ENCODE measurements at regions not wholly inside any gene's neighbourhood (a gene's known extent, or its start where the extent isn't known, plus 50 kb on each side); places are given as distances from the start of the nearest gene placed in this dataset.

- DNase-seq (no peak), ATAC-seq (no peak)
- intact Hi-C loops (cut with DNase I, micrococcal nuclease), result no loop called here
Measured at GRCh38 chr7:18081617-18082016, 54.0 kb upstream of the PRPS1L1 start.

- ATAC-seq, result no peak
- intact Hi-C loops (cut with DNase I, micrococcal nuclease), result no loop called here
- DNase-seq, result no peak
Measured at GRCh38 chr7:18082169-18082568, 54.5 kb upstream of the PRPS1L1 start.

DNA sequence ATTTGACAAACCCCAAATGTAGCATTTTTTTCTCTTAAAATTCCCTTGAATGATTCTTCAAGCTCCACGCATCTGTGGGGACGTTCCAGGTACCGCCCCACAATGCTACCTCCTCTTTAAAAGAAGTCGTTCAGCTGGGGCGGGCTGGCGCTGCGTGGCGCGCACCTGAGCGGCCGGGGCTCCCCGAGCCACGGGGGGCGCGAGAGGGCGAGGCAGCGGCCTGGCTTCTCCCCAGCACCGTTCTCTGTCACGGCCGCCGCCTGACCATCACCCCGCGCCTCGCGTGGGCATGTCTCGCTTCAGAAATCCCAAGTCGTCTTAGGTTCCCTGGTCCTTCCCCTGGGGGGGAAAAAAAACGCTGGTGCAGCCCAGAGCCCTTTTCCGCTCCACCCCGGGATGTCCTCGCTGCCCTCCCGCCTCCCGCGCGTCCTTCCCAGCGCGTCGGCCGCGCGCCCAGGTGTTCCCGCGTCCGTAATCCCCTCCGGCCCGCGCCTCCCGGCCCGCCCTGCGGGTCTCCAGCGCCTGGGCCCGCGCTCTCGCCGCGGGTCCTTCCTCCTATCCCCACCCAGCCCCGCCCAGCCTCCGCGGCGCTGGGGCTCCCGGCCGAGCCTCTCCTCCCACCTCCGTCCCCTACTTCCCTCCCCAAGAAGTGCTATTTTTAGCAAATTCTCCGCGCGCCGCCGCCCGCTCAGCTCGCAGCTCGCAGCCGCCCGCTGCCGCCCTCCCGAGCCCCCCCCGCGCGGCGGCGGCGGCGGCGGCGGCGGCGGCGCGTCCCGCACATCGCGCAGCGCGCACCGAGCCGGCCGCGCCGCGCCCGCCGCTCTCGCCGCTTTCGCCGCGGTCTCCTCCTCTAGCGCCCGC is 58.7 kb upstream of the PRPS1L1 start:
- intact Hi-C loops (cut with DNase I, micrococcal nuclease), result no loop called here
- peak in 1 of 2 donors; percentile 15 for DNase-seq

DNA sequence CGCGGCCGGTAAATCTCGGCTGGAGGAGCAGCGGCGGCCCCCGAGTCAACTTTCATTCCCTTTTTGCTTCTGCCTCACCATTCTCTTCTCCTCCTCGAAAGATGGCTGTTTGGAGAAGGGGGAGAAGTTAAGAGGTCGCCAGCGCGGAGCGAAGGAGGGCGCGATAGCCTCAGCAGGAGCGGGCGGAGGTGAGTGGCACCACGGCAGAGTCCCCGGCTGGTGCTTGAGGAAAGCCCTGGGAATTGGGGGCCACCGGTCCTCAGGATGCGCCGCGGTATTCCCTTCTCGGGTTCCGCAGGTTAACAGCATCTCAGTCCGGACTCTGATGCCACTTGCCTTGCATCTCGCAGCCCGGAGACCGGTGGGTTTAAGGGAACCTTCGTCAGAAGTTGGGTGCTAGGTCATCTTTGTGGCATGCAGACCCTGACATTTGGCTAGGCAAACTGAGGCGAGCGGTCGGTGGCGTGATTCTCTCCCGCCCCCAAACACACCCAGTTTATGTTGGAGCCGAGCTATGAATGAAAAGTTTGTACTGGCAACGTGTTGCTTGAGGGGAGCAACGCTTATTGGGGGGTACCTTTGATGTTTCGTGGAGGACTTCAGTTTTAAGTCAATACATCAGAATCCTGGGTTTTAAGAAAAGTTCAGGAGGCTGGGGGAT is 59.5 kb upstream of the PRPS1L1 start:
- no peak for ATAC-seq
- peak in 1 of 2 donors; percentile 5 for DNase-seq
- intact Hi-C loops (cut with DNase I, micrococcal nuclease), result no loop called here

More for the DNA sequence above, 58.7 kb upstream of the PRPS1L1 start:
- peak; percentile 25 for ATAC-seq

DNA sequence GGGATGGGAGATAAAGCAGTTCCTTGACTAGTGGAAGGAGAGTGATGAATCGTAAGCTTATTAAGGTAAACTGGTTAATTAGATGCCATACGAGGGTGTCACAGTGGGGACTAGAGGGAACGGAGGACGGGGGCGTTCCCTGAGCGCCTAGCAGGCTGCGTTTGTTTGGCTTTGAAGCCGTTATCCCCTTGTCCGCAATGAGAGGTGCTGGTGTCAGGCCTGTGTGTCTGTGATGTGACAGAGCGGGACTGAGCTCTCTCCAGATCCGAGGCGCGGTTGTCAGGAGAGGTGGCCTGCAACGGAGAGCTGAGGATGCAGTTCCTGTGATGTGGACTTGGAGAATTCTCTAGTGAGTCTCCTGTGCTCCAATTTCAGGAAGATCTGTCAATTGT is 60.0 kb upstream of the PRPS1L1 start:
- intact Hi-C loops (cut with DNase I, micrococcal nuclease), result no loop called here
- DNase-seq (no peak), ATAC-seq (no peak)

- intact Hi-C loops (cut with DNase I, micrococcal nuclease), result no loop called here
- DNase-seq, result no peak
- ATAC-seq, result no peak
Measured at GRCh38 chr7:18096087-18096486, 68.4 kb upstream of the PRPS1L1 start.

DNA sequence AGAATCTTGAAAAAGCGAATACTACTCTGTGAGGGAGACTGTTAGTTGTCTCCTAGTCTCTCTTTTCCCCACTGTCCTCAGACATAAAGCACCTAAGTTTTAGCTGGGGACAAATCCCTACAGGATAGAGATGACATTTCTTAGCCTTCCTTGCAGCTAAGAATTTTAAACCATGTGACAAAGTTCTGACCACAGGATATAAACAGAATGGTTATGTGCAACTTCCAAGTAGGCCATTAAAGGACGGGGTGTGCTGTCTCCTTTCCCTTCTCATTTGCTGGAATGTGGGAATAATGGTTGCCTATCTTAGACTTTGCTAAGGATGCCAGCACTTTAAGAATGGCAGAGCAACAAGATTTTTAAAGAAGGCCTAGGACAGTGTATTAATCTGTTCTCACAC is 74.9 kb upstream of the PRPS1L1 start:
- DNase-seq (no peak), ATAC-seq (no peak)
- intact Hi-C loops (cut with DNase I, micrococcal nuclease), result no loop called here

DNA sequence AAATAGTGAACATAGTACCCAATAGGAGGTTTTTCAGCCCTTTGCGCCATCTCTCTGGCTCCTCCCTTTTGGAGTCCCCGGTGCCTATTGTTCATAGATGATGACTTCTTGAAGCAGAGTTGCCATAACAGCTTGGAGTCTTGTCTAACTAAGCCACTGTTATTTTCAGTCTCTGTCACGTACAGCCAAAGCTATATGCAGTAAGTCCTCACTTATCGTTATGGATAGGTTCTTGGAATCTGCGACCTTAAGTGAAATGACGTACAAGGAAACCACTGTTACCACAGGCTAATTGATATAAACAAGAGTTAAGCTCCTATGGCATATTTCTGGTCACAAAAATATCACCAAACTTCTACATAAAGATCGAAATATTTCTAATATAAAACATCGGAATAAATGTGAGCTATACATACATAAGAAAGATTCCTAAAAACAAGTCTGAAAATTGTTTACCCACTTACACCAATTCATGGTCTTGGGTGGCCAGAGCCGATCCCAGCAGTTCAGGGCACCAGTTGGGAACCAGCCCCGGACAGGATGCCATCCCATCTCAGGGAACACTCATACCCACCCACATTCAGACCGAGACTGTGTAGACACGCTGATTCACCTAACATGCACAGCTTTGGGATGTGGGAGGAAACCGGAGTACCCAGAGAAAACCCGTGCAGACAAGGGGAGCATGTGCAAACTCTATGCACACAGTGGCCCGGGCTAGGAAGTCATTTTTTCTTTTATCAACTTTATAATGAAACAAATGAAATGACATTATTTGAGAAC is 76.0 kb upstream of the PRPS1L1 start:
- intact Hi-C loops (cut with DNase I, micrococcal nuclease), result no loop called here
- ATAC-seq (no peak), DNase-seq (no peak)

- intact Hi-C loops (cut with DNase I, micrococcal nuclease), result no loop called here
- ATAC-seq, result no peak
- DNase-seq, result no peak
Measured at GRCh38 chr7:18109762-18110161, 82.1 kb upstream of the PRPS1L1 start.

GRCh38 chr7:18116661-18117060 is 89.0 kb upstream of the PRPS1L1 start:
- no peak for DNase-seq
- ATAC-seq, result no peak
- intact Hi-C loops (cut with DNase I, micrococcal nuclease), result no loop called here

- ATAC-seq, result no peak
Measured at GRCh38 chr7:18117482-18117881, 89.8 kb upstream of the PRPS1L1 start.

GRCh38 chr7:18119985-18120384 is 92.3 kb upstream of the PRPS1L1 start:
- no peak for ATAC-seq
- DNase-seq, result no peak
- intact Hi-C loops (cut with DNase I, micrococcal nuclease), result no loop called here

More at GRCh38 chr7:18117482-18117881, 89.8 kb upstream of the PRPS1L1 start:
- intact Hi-C loops (cut with DNase I, micrococcal nuclease), result no loop called here
- no peak for DNase-seq

- no peak for ATAC-seq
- DNase-seq, result no peak
- intact Hi-C loops (cut with DNase I, micrococcal nuclease), result no loop called here
Measured at GRCh38 chr7:18123508-18124239, 96.0 kb upstream of the PRPS1L1 start.

- ATAC-seq, result no peak
Measured at GRCh38 chr7:18125476-18125875, 97.8 kb upstream of the PRPS1L1 start.

GRCh38 chr7:18126281-18126680 is 98.6 kb upstream of the PRPS1L1 start:
- DNase-seq (no peak), ATAC-seq (no peak)
- intact Hi-C loops (cut with DNase I, micrococcal nuclease), result no loop called here

More at GRCh38 chr7:18125476-18125875, 97.8 kb upstream of the PRPS1L1 start:
- intact Hi-C loops (cut with DNase I, micrococcal nuclease), result no loop called here
- DNase-seq, result no peak

DNA sequence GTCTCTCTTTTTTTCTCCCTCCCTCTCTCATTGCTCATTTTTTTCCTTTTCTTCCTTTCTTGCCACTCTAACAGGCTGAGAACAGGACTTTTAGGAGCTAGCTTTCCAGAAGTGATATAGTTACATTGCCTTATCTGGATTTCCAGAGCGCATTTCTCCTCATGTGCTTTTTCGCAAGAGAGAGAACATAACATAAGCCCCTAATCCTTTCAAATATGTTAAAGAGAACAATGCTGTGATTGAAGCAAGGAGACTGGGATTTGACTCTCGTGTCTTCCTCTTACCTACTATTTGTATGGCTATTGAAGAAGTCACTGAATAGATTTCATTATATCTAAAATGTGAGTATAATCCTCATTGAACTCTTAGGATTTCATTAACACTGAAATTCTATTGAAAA is 101.2 kb upstream of the PRPS1L1 start:
- intact Hi-C loops (cut with DNase I, micrococcal nuclease), result no loop called here
- DNase-seq, result no peak
- no peak for ATAC-seq

- DNase-seq (no peak), ATAC-seq (no peak)
- intact Hi-C loops (cut with DNase I, micrococcal nuclease), result no loop called here
Measured at GRCh38 chr7:18132811-18133210, 105.2 kb upstream of the PRPS1L1 start.

- ATAC-seq (no peak), DNase-seq (no peak)
- intact Hi-C loops (cut with DNase I, micrococcal nuclease), result no loop called here
Measured at GRCh38 chr7:18133921-18134320, 106.3 kb upstream of the PRPS1L1 start.

- intact Hi-C loops (cut with DNase I, micrococcal nuclease), result no loop called here
- DNase-seq (no peak), ATAC-seq (no peak)
Measured at GRCh38 chr7:18140943-18141342, 113.3 kb upstream of the PRPS1L1 start.
